GM12872 (cell line): ENCODE measurements at regions not wholly inside any gene's neighbourhood (a gene's known extent, or its start where the extent isn't known, plus 50 kb on each side); places are given as distances from the start of the nearest gene placed in this dataset.

Experiments
- TF ChIP-seq, protein P1 (sequence below): IDR thresholded peaks from 3 replicates; pipeline ENCODE4 v1.5.1; 2011; ENCODE audit warnings: low read depth, mild to moderate bottlenecking, low read length, moderate library complexity; ENCODE audit not compliant: insufficient read depth

DNA sequence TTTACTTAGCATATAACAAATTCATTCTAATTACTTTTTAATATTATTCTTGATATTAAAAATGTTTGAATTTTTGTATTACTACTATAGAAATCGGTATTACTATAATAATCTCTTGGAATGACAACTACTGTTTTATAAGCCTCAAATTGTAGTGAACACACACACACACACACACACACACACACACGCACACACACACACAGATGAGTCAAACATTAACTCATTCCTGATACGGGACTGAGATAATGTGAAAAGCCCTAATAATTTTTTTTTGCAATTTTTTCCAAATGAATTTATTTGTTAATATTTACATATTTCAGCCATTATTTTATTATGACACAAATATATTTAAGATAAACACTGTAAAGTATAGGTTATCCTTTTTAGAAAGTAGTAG lies 951.2 kb upstream of the PHF14 start:
- TF ChIP-seq, protein P1, sequence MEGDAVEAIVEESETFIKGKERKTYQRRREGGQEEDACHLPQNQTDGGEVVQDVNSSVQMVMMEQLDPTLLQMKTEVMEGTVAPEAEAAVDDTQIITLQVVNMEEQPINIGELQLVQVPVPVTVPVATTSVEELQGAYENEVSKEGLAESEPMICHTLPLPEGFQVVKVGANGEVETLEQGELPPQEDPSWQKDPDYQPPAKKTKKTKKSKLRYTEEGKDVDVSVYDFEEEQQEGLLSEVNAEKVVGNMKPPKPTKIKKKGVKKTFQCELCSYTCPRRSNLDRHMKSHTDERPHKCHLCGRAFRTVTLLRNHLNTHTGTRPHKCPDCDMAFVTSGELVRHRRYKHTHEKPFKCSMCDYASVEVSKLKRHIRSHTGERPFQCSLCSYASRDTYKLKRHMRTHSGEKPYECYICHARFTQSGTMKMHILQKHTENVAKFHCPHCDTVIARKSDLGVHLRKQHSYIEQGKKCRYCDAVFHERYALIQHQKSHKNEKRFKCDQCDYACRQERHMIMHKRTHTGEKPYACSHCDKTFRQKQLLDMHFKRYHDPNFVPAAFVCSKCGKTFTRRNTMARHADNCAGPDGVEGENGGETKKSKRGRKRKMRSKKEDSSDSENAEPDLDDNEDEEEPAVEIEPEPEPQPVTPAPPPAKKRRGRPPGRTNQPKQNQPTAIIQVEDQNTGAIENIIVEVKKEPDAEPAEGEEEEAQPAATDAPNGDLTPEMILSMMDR = no peak

DNA sequence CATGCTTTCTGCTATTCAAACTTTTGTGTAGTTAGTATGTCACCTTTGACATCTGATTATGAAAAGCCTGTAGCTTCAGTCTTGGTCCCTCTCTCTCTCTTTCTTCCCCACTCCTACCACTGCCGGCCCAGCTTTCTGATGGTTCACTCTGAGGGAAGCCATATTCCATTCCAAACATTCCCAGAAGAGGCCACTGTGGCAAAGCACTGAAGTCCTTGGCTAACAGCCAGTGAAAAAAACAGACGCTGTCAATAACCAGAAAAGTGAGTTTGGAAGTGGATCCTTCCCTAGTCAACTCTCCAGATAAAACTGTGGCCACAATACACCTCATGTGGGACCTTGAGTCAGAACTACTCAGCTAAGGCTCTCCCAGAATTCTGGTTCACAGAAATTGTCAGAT lies 950.7 kb upstream of the PHF14 start:
- TF ChIP-seq, protein P1 = no peak

DNA sequence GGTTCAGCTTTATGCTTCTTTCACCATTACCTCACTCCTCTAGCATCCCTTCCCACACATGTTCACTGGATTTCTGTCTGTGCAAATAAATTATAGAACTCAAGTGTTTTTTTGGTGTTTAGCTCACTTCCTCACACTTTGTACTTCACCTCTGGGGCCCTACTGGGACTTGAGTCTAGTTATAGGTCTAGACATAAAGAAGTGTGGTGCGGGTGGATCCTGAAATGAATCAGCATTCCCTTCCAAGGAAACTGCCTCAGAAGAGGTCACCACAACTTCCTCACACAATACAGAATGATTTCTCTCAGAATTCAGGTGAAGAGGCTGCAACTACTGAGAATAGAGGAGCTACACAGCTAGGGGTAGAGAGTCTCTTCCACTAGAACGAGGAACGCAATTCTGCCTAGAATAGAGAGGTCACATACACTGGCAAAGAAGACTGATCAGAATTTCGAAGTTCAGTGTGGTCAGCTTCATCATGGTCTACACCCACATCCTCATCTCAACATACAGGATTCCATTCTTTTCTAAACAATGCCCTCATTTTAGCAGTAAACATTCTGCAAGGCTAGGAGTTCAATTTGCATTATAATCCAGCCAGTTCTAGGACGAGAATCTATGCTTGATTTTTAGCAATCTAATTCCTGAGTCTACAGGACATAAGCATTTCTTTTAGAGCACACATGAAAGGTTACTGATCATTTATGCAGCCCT lies 938.7 kb upstream of the PHF14 start:
- TF ChIP-seq, protein P1 = no peak

DNA sequence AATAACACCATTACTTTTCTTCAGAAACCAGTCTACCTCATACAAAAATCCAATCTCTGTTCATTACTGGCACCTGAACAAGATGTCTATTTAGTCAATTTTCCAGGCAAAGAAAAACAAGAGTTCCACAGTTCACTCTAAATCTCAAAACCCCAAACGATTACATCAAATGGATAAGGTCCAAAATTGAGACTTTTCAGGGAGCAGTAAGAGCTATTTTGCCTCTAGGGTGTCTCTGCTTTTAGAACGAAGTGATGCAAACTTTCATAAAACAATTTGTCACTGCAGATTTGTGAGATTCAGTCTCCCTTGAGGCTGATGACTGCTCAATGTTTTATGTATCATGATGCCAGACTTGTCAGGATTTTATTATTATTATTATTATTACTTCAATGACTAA lies 937.0 kb upstream of the PHF14 start:
- TF ChIP-seq, protein P1 = no peak

DNA sequence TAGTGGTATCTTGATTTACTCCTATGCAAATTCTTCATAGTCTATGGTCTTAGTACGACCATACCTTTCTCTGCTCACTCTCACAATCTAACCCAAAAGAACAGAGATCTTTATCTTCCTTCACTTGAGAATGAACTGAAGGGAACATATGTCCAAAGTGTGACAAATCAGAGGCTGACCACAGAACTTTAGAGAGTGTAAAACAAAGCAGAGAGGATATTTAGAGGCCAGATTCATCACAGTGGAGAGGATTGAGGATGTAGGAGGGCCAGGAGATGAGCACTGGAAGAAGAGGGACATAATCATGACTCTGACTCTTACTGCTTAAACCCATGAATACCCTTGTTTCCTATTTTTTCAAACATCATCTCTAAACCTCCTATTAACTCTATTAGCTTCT lies 935.3 kb upstream of the PHF14 start:
- TF ChIP-seq, protein P1 = no peak

DNA sequence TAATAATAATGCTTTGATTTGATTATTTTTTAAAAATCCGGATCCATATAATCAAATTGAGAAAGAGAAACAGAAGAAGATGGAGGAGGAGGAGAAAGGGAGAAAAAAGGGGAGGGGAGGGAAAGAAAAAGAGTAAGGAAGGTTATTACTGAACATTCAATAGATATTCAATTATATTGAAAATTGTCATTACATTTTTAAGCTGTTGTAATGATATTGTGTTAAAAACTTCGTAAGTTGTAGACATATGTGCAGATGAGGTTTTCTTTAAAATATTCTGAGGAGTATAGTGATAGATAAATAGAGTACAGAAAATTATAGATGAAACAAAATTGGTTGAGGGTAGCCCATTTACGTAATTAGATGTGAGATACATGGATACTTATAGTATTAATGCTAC lies 933.0 kb upstream of the PHF14 start:
- TF ChIP-seq, protein P1 = no peak

DNA sequence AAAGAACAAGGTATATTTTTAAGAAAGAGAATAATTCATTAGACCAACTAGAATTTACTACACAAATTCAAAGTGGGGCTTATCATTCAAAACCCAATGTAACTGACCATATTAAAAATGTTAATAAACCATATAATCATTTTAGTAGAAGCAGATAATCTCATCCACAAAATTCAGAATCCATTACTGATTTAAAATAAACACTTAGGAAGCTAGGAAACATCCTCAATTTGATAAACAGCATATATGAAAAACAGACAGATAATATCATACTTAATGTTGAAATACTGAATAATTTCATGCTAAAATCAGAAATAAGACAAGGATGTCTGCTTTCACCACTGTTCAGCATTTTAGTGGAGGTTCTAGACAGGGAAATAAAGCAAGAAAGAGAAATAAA lies 902.8 kb upstream of the PHF14 start:
- TF ChIP-seq, protein P1 = no peak

DNA sequence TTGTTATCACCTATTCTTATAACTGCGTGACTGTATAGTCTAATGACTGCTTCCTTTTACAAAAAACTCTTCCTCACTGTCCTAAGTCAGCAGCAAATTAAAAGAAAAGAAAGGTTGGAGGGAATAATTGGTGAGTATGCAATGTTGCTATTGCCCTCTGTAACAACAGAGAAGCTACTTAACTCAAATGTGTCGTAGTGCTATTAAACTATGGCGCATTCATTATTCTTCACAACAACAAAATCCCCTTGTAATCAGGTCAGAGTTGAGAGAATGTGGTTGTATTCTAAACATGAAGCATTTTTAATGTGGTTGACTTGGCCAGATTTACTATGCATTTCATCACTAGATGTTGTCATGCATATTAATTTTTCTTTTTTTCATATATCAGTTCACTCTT lies 897.8 kb upstream of the PHF14 start:
- TF ChIP-seq, protein P1 = no peak
